Neuronal stem cell (in vitro differentiated cells): ENCODE measurements at regions not wholly inside any gene's neighbourhood (a gene's known extent, or its start where the extent isn't known, plus 50 kb on each side); places are given as distances from the start of the nearest gene placed in this dataset.
"Not testable (repeated sequence)": the region's sequence is repeated elsewhere in the genome, so short reads cannot be mapped to it uniquely, and the experiment has no call there.

Experiments
- DNase-seq: peaks from one replicate; pipeline ENCODE4 v3.0.0-alpha.2; 2013; ENCODE audit warnings: low spot score
- H2AFZ ChIP-seq: one replicate; pipeline ENCODE4 v1.6.1; 2013; ENCODE audit warnings: mild to moderate bottlenecking, low read length, inconsistent platforms
- H2AK5ac ChIP-seq: 2 replicates; pipeline ENCODE4 v1.6.1; 2013; ENCODE audit warnings: low read depth, mild to moderate bottlenecking, inconsistent platforms, low read length, moderate library complexity, mixed read lengths
- H2BK120ac ChIP-seq: 2 replicates; pipeline ENCODE4 v1.6.1; 2013; ENCODE audit warnings: low read depth, mild to moderate bottlenecking, inconsistent platforms, low read length, moderate library complexity, mixed read lengths
- H2BK12ac ChIP-seq: one replicate; pipeline ENCODE4 v1.6.1; 2013; ENCODE audit warnings: low read length, inconsistent platforms
- H2BK15ac ChIP-seq: 2 replicates; pipeline ENCODE4 v1.6.1; 2013; ENCODE audit warnings: mild to moderate bottlenecking, low read length, inconsistent platforms, mixed read lengths
- H2BK5ac ChIP-seq: one replicate; pipeline ENCODE4 v1.6.1; 2013; ENCODE audit warnings: inconsistent platforms, mild to moderate bottlenecking, low read length, moderate library complexity
- H3K14ac ChIP-seq: one replicate; pipeline ENCODE4 v1.6.1; 2013; ENCODE audit warnings: low read length, inconsistent platforms
- H3K18ac ChIP-seq: 2 replicates; pipeline ENCODE4 v1.6.1; 2013; ENCODE audit warnings: low read length, inconsistent platforms
- H3K23ac ChIP-seq: 2 replicates; pipeline ENCODE4 v1.6.1; 2013; ENCODE audit warnings: low read depth, mild to moderate bottlenecking, mixed read lengths, low read length, inconsistent platforms; ENCODE audit not compliant: poor library complexity
- H3K27ac ChIP-seq: replicated peaks from 3 replicates; pipeline ENCODE4 v1.5.1; 2013; ENCODE audit warnings: low read length, inconsistent platforms
- H3K27me3 ChIP-seq, 3 experiments: 2 replicates each; pipeline ENCODE4 v1.6.1; 2013; ENCODE audit warnings: low read length in 3 of 3, mild to moderate bottlenecking in 2 of 3, inconsistent platforms in 1 of 3, low read depth in 1 of 3, mixed read lengths in 1 of 3, moderate library complexity in 1 of 3; ENCODE audit not compliant: control insufficient read depth in 3 of 3, insufficient read depth in 3 of 3
- H3K36me3 ChIP-seq, 2 donors: replicated peaks in 1 of 2; 2 replicates each; pipeline ENCODE4 v1.6.1; 2013; ENCODE audit warnings: low read length in 2 of 2; ENCODE audit not compliant: control insufficient read depth in 2 of 2, insufficient read depth in 2 of 2
- H3K4ac ChIP-seq: 2 replicates; pipeline ENCODE4 v1.6.1; 2013; ENCODE audit warnings: inconsistent platforms, mild to moderate bottlenecking, low read length, moderate library complexity
- H3K4me1 ChIP-seq, 2 donors: 1 replicate in 1 of 2; 2 replicates in 1 of 2; pipeline ENCODE4 v1.6.1; 2013; ENCODE audit warnings: low read length in 2 of 2, low read depth in 1 of 2; ENCODE audit not compliant: control insufficient read depth in 2 of 2, insufficient read depth in 1 of 2
- H3K4me2 ChIP-seq: one replicate; pipeline ENCODE4 v1.6.1; 2013; ENCODE audit warnings: mild to moderate bottlenecking, low read length, inconsistent platforms; ENCODE audit not compliant: insufficient read depth, poor library complexity, severe bottlenecking
- H3K4me3 ChIP-seq, 2 donors: 2 replicates each; pipeline ENCODE4 v1.5.1; 2013; ENCODE audit warnings: low read length in 2 of 2, mild to moderate bottlenecking in 2 of 2, inconsistent platforms in 1 of 2, moderate library complexity in 1 of 2
- H3K79me1 ChIP-seq: one replicate; pipeline ENCODE4 v1.6.1; 2013; ENCODE audit warnings: low read depth, mild to moderate bottlenecking, inconsistent platforms, low read length, moderate library complexity
- H3K9ac ChIP-seq: one replicate; pipeline ENCODE4 v1.6.1; 2013; ENCODE audit warnings: mild to moderate bottlenecking, low read depth, low read length, inconsistent platforms; ENCODE audit not compliant: poor library complexity
- H3K9me3 ChIP-seq, 2 donors: replicated peaks in 1 of 2; 2 replicates each; pipeline versions ENCODE3 to v1.6.1; 2013; ENCODE audit warnings: low read length in 2 of 2, mild to moderate bottlenecking in 2 of 2, inconsistent platforms in 1 of 2, low read depth in 1 of 2, mixed read lengths in 1 of 2, moderate library complexity in 1 of 2; ENCODE audit not compliant: control insufficient read depth in 2 of 2, insufficient read depth in 1 of 2
- H4K8ac ChIP-seq: one replicate; pipeline ENCODE4 v1.6.1; 2013; ENCODE audit warnings: low read depth, mild to moderate bottlenecking, inconsistent platforms, low read length, moderate library complexity
- H4K91ac ChIP-seq: one replicate; pipeline ENCODE4 v1.6.1; 2013; ENCODE audit warnings: low read length, low read depth, mild to moderate bottlenecking, inconsistent platforms; ENCODE audit not compliant: poor library complexity
- WGBS, 2 donors: extraction: QIAGEN DNeasy Blood & Tissue Kit; methylation state at CpG; one replicate each; pipeline ENCODE4 v1.1.7; 2013; ENCODE audit warnings: missing lambda C conversion rate in 2 of 2, mixed read lengths in 1 of 2; ENCODE audit not compliant: insufficient read length in 2 of 2, insufficient replicate concordance in 1 of 2; ENCODE audit errors: extremely low coverage in 2 of 2; 5-methylcytosine and 5-hydroxymethylcytosine counted together

GRCh38 chr6:84998223-84998622 is 233.8 kb upstream of the TBX18 start:
- Histone ChIP-seq H3K27ac (no peak overlapping the region), H3K18ac (no peak overlapping the region), H2BK120ac (no peak overlapping the region), H2AFZ (no peak overlapping the region), H2BK12ac (no peak overlapping the region), H3K14ac (no peak overlapping the region), H3K27me3 (no peaks in the 10 kb centered on the region), H3K4me2 (no peak overlapping the region), H3K4ac (no peak overlapping the region), H3K36me3 (no peaks in the 10 kb centered on the region), H3K79me1 (no peaks in the 10 kb centered on the region), H2AK5ac (no peak overlapping the region), H4K8ac (no peak overlapping the region), H3K4me1 (no peaks in the 10 kb centered on the region), H4K91ac (no peak overlapping the region), H3K23ac (no peak overlapping the region), H3K4me3 (no peak overlapping the region), H2BK5ac (no peak overlapping the region), H3K9me3 (no peaks in the 10 kb centered on the region), H3K9ac (no peak overlapping the region), H2BK15ac (no peak overlapping the region)
- no peak for DNase-seq
- WGBS, 2 donors = no CpG with 5 or more reads among the region's 1 CpG

- H3K4me2 ChIP-seq, H2BK12ac ChIP-seq, H3K4me1 ChIP-seq, H3K23ac ChIP-seq, H2BK5ac ChIP-seq, H3K36me3 ChIP-seq, H4K91ac ChIP-seq, H3K9me3 ChIP-seq, H3K9ac ChIP-seq, H3K14ac ChIP-seq, H2AFZ ChIP-seq, H2BK120ac ChIP-seq, DNase-seq, H3K4me3 ChIP-seq, H3K27ac ChIP-seq, H3K79me1 ChIP-seq, H3K18ac ChIP-seq, H4K8ac ChIP-seq, H3K27me3 ChIP-seq, H2AK5ac ChIP-seq, H2BK15ac ChIP-seq, H3K4ac ChIP-seq: not testable (repeated sequence)
- no CpG with 5 or more reads among the region's 1 CpG for WGBS, 2 donors
Observed at GRCh38 chr6:84988766-84989165, 224.4 kb upstream of the TBX18 start.

GRCh38 chr6:84985490-84985889 is 221.1 kb upstream of the TBX18 start:
- not testable (repeated sequence) for H4K8ac ChIP-seq, H2BK5ac ChIP-seq, H2AK5ac ChIP-seq, H3K23ac ChIP-seq, H3K9ac ChIP-seq, H2AFZ ChIP-seq, H3K4me1 ChIP-seq, H2BK15ac ChIP-seq, H3K18ac ChIP-seq, H3K27ac ChIP-seq, H2BK12ac ChIP-seq, H4K91ac ChIP-seq, H3K4me2 ChIP-seq, H3K27me3 ChIP-seq, H3K36me3 ChIP-seq, H3K4ac ChIP-seq, H3K4me3 ChIP-seq, H2BK120ac ChIP-seq, H3K79me1 ChIP-seq, DNase-seq, H3K9me3 ChIP-seq, H3K14ac ChIP-seq
- WGBS, 2 donors = no CpG with 5 or more reads among the region's 3 CpGs

GRCh38 chr6:84979541-84979940 is 215.1 kb upstream of the TBX18 start:
- Histone ChIP-seq H3K79me1 (no peaks in the 10 kb centered on the region), H3K4me3 (no peak overlapping the region), H3K14ac (no peak overlapping the region), H3K36me3 (no peaks in the 10 kb centered on the region), H2AK5ac (no peak overlapping the region), H3K4ac (no peak overlapping the region), H2BK120ac (no peak overlapping the region), H3K4me1 (no peaks in the 10 kb centered on the region), H3K4me2 (no peak overlapping the region), H2BK12ac (no peak overlapping the region), H4K91ac (no peak overlapping the region), H2BK15ac (no peak overlapping the region), H3K9ac (no peak overlapping the region), H3K18ac (no peak overlapping the region), H3K23ac (no peak overlapping the region), H4K8ac (no peak overlapping the region), H3K27ac (no peak overlapping the region), H3K27me3 (no peaks in the 10 kb centered on the region), H2AFZ (no peak overlapping the region), H3K9me3 (no peaks in the 10 kb centered on the region), H2BK5ac (no peak overlapping the region)
- no CpG with 5 or more reads among the region's 1 CpG for WGBS, 2 donors
- DNase-seq = no peak
